H54 (cell line): ENCODE measurements at regions not wholly inside any gene's neighbourhood (a gene's known extent, or its start where the extent isn't known, plus 50 kb on each side); places are given as distances from the start of the nearest gene placed in this dataset.

Source experiments
- DNase-seq: peaks from one replicate; pipeline ENCODE4 v3.0.0; 2011; ENCODE audit warnings: low spot score, mixed read lengths; ENCODE audit not compliant: insufficient read length
- FAIRE-seq: peaks from 3 replicates; lab custom pipeline; 2011; peaks lifted over from hg19 to GRCh38; lab: Jason Lieb, UNC
- POLR2A ChIP-seq: IDR thresholded peaks from 2 replicates; pipeline ENCODE4 v1.6.1; 2011; ENCODE audit warnings: low read depth, mild to moderate bottlenecking, low read length

GRCh38 chr22:49094151-49094550 is 733.5 kb downstream of the BRD1 start:
- no peak for DNase-seq
- no peak for FAIRE-seq
- no peak for TF ChIP-seq POLR2A

- TF ChIP-seq POLR2A, result no peak
- DNase-seq, result no peak
- FAIRE-seq, result no peak
Measured at GRCh38 chr22:49093192-49093880, 734.3 kb downstream of the BRD1 start.

GRCh38 chr22:49092716-49093115 is 735.0 kb downstream of the BRD1 start:
- FAIRE-seq (no peak), DNase-seq (no peak)
- TF ChIP-seq POLR2A, result no peak

DNA sequence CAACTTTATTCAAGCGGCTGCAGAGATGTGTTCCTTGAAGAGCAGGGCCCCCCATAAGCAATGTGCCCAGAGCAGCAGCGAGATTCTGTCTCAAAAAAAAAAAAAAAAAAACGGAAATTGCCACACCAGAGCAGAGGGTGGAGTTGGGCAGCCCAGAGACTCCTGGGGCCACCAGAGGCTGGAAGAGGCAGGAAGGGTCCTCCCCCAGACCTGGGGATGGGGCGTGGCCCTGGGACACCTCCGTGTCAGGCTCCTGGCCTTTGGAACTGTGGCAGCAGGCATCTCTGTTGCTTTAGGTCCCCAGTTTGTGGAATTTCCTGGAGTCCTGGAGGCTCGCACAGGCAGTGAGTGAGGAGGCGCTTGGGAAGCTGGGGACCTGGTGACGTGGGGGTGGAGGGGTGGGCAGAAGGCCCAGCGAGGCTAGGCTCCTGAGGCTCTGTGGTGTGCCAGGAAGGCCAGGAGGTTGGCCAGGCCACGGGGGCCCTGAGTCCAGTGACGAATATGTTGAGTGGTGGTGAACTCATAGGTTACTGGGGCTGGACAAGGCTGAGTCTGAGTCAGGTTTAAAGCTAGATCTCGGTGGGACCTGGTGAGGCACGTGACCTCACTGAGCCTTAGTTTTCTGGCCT is 735.6 kb downstream of the BRD1 start:
- DNase-seq, result no peak
- FAIRE-seq, result no peak

GRCh38 chr22:49091451-49091850 is 736.2 kb downstream of the BRD1 start:
- TF ChIP-seq POLR2A, result no peak
- FAIRE-seq, result no peak
- no peak for DNase-seq

More for the DNA sequence above, 735.6 kb downstream of the BRD1 start:
- TF ChIP-seq POLR2A, result no peak

GRCh38 chr22:49090853-49091135 is 736.9 kb downstream of the BRD1 start:
- FAIRE-seq, result no peak
- no peak for DNase-seq

GRCh38 chr22:49090061-49090852 is 737.4 kb downstream of the BRD1 start:
- DNase-seq (no peak), FAIRE-seq (no peak)
- no peak for TF ChIP-seq POLR2A

More at GRCh38 chr22:49090853-49091135, 736.9 kb downstream of the BRD1 start:
- no peak for TF ChIP-seq POLR2A

- TF ChIP-seq POLR2A, result no peak
- FAIRE-seq, result no peak
- DNase-seq, result no peak
Measured at GRCh38 chr22:49088801-49089791, 738.6 kb downstream of the BRD1 start.

DNA sequence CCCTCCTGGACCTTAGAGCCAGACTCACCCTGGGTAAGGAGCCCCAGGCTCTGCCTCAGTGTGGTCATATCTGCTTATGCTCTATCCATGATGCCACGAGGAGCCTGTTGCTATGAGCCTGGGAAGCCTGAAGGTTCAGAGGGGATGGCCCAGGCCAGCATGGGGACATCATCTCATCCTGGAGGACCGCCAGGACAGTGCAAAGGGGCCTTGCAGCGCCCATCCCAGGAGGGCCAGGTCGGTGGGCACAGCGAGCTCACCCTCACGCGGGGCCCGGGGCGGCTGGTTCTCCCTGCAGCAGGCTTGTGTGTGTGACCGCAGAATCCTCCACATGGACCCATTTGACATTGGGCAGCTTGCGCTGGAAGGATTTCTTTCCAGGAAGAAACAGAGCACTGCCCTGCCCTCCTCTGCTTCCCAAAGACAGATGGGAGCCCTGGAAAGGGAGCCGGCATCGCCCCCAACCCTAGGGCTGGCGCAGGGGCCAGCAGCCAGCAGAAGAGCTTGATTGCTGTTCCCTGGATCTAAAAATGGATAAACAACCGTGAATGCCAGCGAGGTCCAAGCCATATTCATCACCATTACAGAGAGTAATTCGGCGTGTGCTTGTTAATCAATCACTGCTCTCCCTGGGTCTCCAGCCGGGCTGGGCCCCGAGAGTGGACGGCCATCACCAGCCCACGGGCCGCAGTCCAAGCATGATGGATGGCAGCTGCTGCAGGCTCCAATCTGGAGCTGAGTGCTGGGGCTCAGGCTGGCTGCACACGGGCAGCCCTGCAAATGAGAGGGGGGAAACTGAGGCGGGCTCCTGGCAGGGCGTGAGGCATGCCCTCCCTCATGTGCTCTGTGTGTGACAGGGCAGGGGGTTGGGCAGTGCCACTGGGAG is 739.7 kb downstream of the BRD1 start:
- no peak for TF ChIP-seq POLR2A
- FAIRE-seq (no peak), DNase-seq (no peak)

GRCh38 chr22:49087198-49087597 is 740.5 kb downstream of the BRD1 start:
- TF ChIP-seq POLR2A, result no peak
- DNase-seq, result no peak
- no peak for FAIRE-seq

- no peak for FAIRE-seq
- no peak for TF ChIP-seq POLR2A
- DNase-seq, result no peak
Measured at GRCh38 chr22:49086606-49087157, 741.0 kb downstream of the BRD1 start.

GRCh38 chr22:49086181-49086580 is 741.5 kb downstream of the BRD1 start:
- FAIRE-seq (no peak), DNase-seq (no peak)
- no peak for TF ChIP-seq POLR2A
